ENCODE measurements at regions not wholly inside any gene's neighbourhood (a gene's known extent, or its start where the extent isn't known, plus 50 kb on each side); places are given as distances from the start of the nearest gene placed in this dataset.

DNA sequence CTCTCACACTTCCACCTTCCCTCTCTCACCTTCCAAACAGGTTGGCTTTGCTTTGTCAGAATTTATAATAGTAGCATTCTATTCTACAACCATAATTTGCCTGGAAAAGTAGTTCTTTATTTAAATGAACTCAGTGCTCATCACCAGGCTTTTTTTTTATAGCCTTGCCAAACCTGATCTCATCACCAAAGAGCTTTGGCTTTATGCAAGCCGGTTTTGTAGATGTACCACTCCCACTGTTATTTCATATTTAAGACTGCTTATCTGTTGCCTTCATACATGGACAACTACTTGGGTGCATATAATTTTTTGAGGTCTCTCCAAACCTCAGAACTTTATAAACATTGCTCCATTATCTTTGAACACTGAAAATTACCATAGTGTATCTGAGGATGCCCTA is 246.1 kb upstream of the PPP2R3A start:
- in situ Hi-C loops (cut with MboI; ENCODE audit: low sequenced_read_pairs), result no loop called here

DNA sequence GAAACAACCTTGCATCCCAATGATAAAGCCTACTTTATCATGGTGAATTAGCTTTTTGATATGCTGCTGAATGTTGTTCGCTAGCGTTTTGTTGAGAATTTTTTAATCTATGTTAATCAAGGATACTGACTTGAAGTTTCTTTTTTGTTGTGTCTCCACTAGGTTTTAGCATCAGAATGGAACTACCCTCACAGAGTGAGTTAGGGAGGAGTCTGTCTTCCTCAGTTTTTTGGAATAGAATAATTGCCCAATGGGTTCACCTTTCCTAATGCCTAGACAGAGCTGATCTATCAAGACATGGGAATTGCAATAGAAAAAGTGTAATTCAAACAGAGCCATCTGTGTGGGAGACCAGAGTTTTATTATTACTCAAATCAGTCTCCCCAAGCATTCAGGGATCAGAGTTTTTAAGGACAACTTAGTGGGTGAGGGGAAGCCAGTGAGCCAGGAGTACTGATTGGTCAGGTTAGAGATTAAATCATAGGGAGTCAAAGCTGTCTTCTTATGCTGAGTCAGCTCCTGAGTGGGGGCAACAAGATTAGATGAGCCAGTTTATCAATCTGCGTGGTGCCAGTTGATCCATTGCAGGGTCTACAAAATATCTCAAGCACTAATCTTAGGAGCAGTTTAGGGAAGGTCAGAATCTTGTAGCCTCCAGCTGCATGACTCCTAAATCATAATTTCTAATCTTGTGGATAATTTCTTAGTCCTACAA is 237.4 kb upstream of the PPP2R3A start:
- in situ Hi-C loops (cut with MboI; ENCODE audit: low sequenced_read_pairs), result no loop called here

DNA sequence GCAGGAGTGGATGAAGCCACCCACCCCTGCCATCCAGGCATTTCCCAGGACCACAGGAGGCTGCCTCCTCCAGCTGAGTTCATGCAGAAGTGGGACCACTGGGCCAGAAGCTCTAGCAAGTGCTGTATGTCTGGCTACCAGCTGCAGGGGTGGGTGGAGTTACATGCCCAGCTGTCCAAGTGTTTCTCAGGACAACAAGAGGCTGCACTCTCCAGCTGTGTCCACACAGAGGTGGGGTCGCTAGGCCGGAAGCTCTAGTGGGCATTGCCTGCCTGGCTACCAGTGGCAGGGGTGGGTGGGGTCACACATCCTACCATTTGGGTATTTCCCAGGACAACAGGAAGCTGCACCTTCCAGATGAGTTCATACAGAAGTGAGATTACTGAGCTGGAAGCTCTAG is 234.0 kb upstream of the PPP2R3A start:
- in situ Hi-C loops (cut with MboI; ENCODE audit: low sequenced_read_pairs), result no loop called here

DNA sequence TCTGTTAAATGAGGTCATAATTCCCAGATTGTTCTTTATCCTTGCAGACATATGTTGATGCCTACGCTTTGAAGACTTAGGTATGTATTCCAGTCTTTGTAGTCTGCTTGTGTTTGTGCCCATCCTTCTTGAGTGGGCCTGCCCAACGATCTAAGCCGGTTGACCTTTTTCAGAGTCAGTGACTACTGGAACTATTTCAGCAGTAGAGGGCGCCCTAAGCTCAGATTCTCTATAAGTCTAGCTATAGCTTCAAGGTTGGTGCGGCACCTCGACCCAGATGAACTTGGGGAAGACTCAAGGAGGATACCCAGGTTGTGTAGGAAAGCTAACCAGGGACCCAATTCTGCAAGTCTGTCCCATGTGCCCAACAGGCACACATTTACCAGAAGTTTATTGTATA is 228.8 kb upstream of the PPP2R3A start:
- in situ Hi-C loops (cut with MboI; ENCODE audit: low sequenced_read_pairs), result no loop called here

DNA sequence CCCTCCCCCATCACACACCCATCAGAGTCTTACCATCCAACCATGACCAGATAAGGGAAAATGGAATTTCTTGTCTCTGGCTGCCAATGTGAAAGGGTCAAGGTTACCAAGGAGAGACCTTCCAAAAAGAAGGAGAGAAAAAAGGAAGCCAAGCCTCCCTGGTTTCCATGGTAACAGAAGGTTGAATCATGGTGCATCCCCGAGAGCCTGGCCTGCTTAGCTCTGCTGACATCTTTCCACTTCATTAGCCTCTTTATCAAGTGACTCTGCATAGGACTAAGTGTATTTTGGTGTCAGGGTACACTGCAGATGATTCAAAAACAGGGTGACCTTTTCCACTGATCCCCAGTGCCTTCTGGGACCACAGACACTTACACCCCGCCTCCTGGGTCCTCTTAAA is 225.7 kb upstream of the PPP2R3A start:
- in situ Hi-C loops (cut with MboI; ENCODE audit: low sequenced_read_pairs), result no loop called here

DNA sequence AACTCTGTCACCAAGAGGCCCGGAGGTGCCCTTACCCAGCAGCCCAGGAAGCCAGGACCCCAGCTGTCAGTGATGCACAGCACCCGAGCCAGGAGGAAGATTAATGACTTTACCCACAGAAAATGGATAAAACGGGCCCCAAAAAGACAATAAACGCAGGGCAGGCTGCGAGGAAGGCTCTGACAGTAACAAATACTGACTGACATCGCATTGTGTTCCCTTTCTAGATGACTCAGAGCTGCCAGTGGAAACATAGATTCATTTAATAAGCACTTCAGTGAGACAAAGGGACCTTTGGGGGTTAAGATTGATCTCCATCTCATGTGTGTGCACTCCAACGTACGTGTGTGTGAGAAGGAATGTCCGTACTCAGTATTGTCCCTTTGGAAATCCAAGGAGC is 225.3 kb upstream of the PPP2R3A start:
- in situ Hi-C loops (cut with MboI; ENCODE audit: low sequenced_read_pairs), result no loop called here

DNA sequence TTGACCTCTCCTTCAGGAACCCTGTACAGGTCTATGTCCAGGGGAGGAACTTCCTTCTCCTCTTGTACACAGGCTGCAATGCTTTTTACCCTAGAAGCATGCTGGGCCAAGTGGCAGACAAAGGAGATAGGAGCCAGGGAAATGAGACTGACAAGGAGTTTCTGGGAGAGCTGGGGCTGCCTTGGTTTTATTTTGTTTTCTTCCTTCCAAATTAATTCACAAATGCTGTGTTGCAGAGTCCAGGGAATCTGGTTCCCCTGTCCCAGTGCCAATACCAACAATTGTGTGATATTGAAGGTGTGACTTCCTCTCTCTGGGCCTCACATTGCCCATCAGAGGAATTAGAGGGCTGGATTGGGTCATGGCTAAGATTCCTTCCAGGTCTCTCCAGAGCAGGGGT is 224.8 kb upstream of the PPP2R3A start:
- in situ Hi-C loops (cut with MboI; ENCODE audit: low sequenced_read_pairs), result no loop called here

DNA sequence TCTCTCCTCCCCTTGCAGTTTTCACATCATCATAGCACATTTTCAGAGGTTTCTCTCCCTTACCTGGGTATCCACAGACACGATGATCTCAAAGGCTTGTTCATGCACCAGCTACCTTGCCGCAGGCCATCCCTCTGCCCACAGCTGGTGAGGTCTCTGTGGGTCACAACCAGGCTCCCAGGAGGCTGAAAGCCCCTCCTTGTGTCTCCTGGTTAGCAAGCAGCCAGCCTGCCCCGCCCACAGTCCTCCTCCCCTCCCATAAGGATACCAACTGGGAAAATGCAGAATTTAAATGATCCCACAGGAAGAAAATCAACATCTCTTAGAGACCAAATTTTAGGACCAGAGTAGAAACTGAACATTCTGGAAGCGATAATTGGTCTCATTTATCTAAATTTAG is 213.5 kb upstream of the PPP2R3A start:
- in situ Hi-C loops (cut with MboI; ENCODE audit: low sequenced_read_pairs), result no loop called here

DNA sequence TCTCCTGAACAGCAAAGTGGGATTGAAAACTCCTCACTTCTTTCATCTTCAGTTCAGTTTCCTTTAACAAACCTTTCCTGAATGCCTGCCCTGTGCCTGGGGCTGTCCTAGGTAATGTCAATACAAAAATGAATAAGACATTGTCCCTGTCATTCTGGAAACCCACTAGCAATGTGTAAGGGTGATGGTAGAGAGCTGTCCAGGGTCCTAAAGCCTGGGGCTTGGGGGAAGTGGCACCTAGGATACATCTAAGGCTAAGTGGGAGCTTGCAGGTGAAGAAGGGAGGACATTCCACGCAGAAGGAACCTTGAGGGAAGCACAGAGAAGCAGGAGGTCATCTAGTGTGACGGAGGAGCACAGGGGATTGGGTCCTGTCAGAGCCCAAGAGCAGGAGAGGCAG is 212.7 kb upstream of the PPP2R3A start:
- in situ Hi-C loops (cut with MboI; ENCODE audit: low sequenced_read_pairs), result no loop called here

DNA sequence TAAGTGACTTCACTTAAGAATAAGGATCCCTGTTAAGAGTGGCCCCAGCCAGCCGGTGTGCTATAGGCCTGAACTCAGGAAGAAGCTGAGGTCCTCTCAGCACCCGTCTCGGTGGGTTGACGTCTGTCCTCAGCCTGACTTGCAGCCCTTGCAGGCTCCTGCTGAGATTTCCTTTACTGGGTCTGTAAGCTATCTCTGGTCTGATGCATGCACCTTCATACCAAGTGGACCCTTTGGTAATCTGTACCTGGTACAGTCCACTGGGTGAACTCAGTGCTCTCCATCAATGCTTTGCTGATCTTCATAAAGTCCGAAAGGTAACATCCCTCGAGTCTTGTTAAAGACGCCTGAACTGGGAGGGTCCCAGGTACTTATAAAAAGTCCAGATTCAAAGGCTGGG is 212.0 kb upstream of the PPP2R3A start:
- in situ Hi-C loops (cut with MboI; ENCODE audit: low sequenced_read_pairs), result no loop called here

DNA sequence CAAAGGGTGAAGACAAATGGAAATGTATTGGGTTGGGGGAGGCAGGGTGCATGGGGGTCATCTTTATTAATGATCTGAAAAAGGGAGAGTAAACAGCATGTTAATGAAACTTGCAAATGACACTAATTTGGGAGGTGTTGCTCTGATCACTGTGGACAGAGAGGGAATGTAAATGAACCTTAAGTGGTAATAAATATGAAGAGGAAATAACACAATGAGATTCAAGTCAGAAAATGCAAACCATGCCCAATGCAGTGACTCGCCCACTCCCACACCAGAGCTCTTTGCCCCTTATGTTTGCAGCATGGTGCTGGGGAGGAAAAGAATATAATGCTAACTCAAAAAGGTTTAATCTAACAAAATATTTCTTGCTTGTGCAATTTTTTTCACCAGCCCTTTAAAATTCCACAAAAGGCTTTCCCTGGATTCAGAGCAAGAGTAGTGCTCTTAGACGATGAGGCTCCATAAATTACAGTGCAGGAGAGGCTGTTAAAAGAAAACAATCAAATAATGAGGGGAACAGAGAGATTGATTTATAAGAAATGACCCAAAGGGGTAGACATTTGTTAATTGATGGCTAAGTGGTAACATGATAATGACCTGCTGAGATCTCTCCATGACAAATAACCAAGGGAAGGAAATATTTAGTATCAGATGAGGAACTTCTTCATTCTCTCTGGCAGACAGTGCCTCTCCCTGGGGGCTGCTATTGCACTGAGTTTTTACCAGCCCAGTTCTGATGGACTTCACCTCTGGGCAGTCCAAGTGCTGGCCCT is 210.0 kb upstream of the PPP2R3A start:
- in situ Hi-C loops (cut with MboI; ENCODE audit: low sequenced_read_pairs), result no loop called here

DNA sequence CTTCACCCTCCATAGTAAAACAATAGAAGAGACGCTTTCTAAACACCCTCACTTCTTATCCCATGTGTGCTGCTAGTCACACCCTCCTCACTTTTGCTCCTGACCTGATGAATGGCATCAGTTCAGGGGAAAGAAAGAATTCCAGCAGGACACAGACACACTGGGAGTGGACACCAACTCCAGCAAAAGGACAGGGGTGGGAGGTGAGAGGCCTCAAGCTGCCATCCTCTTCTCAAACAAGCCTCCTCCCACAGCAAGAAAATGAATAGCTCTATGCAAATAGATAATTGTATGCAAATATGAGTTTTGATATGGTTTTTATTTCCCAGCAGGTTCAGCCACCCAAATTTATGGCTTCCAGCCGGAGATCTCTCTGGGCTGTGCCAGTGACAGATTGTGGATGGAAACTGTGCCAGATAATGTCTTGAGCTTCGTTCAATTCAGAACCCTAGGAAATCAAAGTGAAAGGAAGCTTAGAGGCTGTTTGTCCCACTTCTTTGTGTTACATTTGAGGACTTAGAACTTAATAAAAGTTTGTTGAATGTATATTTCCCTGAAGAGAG is 209.3 kb upstream of the PPP2R3A start:
- in situ Hi-C loops (cut with MboI; ENCODE audit: low sequenced_read_pairs), result no loop called here

DNA sequence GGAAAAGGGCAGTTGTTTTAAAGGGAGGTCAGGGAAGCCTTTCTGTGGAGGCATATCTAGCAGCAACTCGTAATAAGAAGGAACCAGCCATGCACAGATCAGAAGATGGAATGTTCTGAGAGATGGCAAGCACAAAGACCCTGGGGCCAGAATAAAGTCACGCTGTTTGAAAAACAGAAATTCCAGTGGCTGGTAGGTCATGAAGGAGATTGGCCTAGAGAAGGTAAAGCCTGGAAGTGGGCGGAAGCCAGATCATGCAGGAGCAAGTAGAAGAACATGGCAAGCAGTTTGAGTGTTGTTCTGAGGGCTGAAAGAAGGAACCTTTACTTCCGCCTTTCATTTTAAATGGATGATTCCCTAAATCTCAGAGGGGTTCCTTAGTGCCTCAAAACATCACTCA is 208.1 kb upstream of the PPP2R3A start:
- in situ Hi-C loops (cut with MboI; ENCODE audit: low sequenced_read_pairs), result no loop called here

DNA sequence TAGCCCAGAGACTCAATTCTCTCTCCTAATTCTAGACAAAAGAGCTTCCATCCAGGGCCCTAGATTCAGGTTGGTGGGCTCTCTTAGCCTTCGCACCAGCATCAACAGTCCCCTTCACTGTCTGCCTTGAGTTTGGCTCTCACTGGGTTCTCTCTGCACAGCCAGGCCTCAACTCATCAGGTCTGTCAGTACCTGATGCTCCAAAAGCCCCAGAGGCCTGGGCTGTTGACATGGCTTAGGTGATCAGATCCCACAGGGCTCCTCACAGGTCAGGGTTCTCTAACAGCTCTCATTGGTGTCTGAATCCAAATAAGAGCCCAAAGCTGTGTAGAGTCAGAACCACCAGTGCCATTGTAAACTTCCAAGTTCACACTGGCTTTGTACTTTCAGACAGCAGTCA is 206.6 kb upstream of the PPP2R3A start:
- in situ Hi-C loops (cut with MboI; ENCODE audit: low sequenced_read_pairs), result no loop called here

DNA sequence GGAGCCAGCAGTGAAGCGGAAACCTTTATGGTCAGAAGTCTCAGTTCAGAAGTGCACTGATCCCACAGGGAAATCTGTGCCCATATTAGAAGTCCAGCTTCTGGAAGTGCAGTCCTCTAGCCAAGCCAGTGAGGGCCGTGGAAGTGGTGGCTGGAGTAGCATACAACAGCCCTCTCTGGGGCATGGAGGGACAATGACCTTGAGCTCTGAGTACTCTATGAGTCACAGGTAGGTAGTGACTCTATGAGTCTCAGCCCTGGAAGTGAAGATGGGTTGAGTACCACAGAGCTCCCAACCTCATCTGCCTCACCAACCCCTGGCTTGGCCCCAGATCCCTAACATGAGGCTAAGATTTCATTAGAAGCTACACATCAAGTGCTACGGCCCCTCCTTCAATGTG is 205.9 kb upstream of the PPP2R3A start:
- in situ Hi-C loops (cut with MboI; ENCODE audit: low sequenced_read_pairs), result no loop called here

DNA sequence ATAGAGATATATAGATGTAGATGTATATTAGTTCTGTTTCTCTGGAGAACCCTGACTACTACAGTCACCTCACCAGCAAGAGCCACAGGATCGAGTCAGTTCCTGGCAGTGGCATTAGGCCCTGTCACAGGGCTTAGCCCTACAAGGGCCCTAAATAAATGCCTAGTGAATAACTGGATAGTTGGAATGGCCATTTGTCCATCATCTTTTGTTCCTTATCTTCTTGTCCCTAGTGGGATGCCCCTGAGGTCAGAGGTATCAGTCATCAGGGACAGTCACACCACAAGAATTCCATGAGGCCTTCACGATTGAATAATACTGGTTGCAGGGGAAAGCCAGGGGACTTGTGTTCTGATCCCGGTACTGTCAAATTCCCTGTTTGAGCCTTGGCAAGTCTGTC is 204.9 kb upstream of the PPP2R3A start:
- in situ Hi-C loops (cut with MboI; ENCODE audit: low sequenced_read_pairs), result no loop called here

DNA sequence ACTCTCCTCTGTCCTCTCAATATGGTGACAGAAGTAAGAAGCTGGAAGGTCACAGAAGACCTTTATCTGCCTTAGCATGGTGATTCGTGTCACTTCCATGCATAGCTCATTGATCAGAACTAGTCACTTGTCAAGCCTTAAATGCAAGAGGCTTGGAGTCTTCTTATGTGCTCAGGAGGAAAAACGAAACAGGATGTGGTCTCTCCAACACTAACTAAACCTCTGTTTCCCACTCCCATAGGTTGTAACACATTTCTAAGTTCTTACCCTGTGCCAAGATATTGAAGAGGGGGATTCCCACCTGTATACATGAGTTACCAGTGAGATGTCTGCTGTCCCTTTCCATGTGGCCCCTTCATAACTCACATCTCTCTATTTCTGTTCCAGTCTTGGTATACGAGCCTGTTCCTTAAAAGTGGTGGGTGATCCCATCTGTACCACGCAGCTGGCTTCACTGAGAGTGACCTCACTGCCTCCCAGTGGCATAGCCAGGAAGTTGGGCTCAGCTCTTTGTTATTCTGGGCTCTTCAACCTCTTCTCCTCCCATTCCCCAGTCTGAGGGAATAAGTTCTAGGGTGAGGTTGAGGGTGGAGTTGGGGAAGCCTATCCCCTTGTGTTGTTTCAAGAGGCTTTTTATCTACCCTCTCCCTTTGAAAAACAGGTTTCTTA is 203.2 kb upstream of the PPP2R3A start:
- in situ Hi-C loops (cut with MboI; ENCODE audit: low sequenced_read_pairs), result no loop called here

DNA sequence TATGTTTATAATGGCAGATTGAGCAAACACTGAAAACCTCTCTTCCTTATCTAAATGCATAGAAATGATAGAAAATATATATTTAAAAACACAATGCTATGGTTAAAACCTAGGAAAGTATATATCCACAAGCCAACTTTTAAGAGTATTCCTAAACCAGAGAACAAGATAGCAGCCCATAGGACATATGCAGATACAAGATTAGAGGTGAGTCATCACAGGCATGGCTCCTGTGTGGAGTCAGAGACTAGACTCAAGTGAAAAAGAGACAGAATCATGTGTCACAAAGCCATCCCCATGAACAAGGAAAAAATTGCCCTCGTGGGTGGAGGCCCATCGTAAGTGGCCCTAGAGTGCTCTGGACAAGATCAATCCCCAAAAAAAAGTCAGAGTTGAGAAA is 199.4 kb upstream of the PPP2R3A start:
- in situ Hi-C loops (cut with MboI; ENCODE audit: low sequenced_read_pairs), result no loop called here

DNA sequence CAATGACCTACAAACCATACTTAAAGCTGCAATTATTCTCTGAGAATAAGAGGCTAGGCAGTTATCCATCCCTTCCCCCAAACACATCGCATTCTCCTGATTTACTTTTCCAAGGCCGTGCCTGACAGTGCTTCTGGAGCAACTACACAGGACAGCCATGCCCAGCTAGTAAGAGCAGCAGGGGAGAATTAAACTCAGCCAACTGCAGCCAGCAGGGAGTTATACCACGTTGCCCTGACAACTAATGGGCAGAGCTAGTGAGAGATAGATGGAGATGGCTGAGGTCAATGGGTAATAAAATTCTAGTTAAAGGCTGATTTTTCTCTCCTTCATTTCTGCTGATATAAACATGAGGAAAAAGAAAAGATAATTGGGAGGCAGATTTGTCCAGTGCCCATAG is 193.8 kb upstream of the PPP2R3A start:
- in situ Hi-C loops (cut with MboI; ENCODE audit: low sequenced_read_pairs), result no loop called here

DNA sequence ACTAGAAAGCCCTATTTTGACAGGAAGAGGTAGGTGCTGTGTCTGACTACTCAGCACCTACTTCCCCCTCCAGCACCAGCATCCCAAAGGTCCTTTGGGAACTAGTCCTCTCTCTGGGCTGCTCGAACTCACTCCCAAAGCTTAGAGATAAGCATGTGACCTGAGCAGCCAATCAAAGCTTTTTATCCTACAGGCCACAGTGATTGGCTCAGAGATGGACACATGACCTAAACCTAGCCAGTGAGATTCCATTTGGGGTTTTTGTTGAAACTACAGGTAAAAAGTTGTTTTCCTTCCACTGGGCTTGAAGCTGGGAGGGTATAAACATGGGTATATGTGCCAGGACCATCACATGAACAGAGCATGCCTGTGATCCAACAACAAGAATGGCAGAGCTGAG is 186.5 kb upstream of the PPP2R3A start:
- in situ Hi-C loops (cut with MboI; ENCODE audit: low sequenced_read_pairs), result no loop called here

DNA sequence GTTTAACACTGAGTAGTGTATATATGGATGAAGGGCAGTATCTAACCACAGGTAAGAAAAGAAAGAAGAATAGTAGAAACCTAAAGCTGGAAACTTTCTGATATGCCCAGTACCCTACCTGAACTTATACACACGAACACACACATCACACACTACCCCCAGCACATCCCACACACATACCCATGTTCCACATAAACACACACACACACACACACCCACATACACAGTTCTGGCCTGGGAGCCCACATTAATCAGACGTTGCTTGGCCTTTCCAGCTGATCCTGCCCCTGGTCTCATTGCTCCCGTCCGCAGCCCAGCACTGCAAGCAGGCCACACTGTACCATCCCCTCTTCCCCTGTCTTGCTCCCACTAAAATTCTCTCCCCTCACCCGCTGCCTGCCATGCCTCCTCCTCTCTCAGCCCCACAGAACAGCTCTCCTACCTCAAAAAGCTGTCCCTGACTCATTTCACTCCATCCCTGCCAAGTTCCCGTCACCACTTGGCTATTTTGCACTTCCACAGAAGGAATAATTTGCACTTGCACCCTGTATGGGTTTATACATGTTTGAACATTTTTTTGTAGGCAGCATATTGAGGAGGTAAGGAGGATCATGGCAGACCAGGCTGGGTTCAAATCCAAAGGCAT is 185.8 kb upstream of the PPP2R3A start:
- in situ Hi-C loops (cut with MboI; ENCODE audit: low sequenced_read_pairs), result no loop called here
